ENCODE measurements at regions not wholly inside any gene's neighbourhood (a gene's known extent, or its start where the extent isn't known, plus 50 kb on each side); places are given as distances from the start of the nearest gene placed in this dataset.

GRCh38 chr2:200746301-200746700 lies 65.4 kb upstream of the BZW1 start:
- no peak overlapping the region for H3K4me2 ChIP-seq (ENCODE audit: low read length)
- FAIRE-seq = no peak
- Mint-ChIP-seq H3K27me3 (ENCODE audit: low read depth, unreplicated experiment) (peaks cover 20% of the 10 kb centered on the region), H3K4me3 (ENCODE audit: unreplicated experiment) (no peak overlapping the region), H3K4me1 (ENCODE audit: low read depth, unreplicated experiment) (peaks cover 32% of the 10 kb centered on the region), H3K36me3 (ENCODE audit: low read depth, unreplicated experiment) (no peaks in the 10 kb centered on the region), H3K27ac (ENCODE audit: unreplicated experiment) (no peak overlapping the region), H3K9me3 (ENCODE audit: unreplicated experiment) (no peaks in the 10 kb centered on the region)
- no peaks in the 10 kb centered on the region for H3K27me3 ChIP-seq (ENCODE audit: insufficient read depth, low read length)
- H3K27ac ChIP-seq (ENCODE audit: low read depth, low read length) = no peak overlapping the region
- TF ChIP-seq EZH2 (IDR thresholded peaks at IDR 0.05; ENCODE audit: insufficient read depth, low read length) (no peak), CTCF (IDR thresholded peaks at IDR 0.05; ENCODE audit: insufficient read depth, low read depth, low read length) (no peak)
- H4K20me1 ChIP-seq (ENCODE audit: insufficient read depth, low read length) = no peaks in the 10 kb centered on the region
- H3K4me3 ChIP-seq (ENCODE audit: insufficient read depth, low read depth, low read length) = no peak overlapping the region
- H3K9me3 ChIP-seq (ENCODE audit: insufficient read depth, low read depth, low read length) = no peaks in the 10 kb centered on the region
- H3K4me1 ChIP-seq (ENCODE audit: insufficient read depth, low read length) = peaks cover 19% of the 10 kb centered on the region
- no peak overlapping the region for H3K9ac ChIP-seq (ENCODE audit: low read length)
- H3K79me2 ChIP-seq (ENCODE audit: insufficient read depth, low read length) = no peaks in the 10 kb centered on the region
- no peaks in the 10 kb centered on the region for H3K36me3 ChIP-seq (ENCODE audit: insufficient read depth, low read length)
- no peak overlapping the region for H2AFZ ChIP-seq (ENCODE audit: low read depth, low read length)
- DNase-seq (ENCODE audit: low read depth) = no peak

GRCh38 chr2:200747668-200748618 lies 63.8 kb upstream of the BZW1 start:
- H3K4me3 ChIP-seq (ENCODE audit: insufficient read depth, low read depth, low read length) = peak overlapping the region; percentile 30
- Mint-ChIP-seq H3K4me3 (ENCODE audit: unreplicated experiment) (peak overlapping the region; percentile 30), H3K4me1 (ENCODE audit: low read depth, unreplicated experiment) (peaks cover 29% of the 10 kb centered on the region), H3K36me3 (ENCODE audit: low read depth, unreplicated experiment) (peaks cover 1% of the 10 kb centered on the region), H3K9me3 (ENCODE audit: unreplicated experiment) (no peaks in the 10 kb centered on the region), H3K27ac (ENCODE audit: unreplicated experiment) (peak overlapping the region; percentile 94), H3K27me3 (ENCODE audit: low read depth, unreplicated experiment) (peaks cover 10% of the 10 kb centered on the region)
- peak overlapping the region; percentile 91 for H3K27ac ChIP-seq (ENCODE audit: low read depth, low read length)
- H4K20me1 ChIP-seq (ENCODE audit: insufficient read depth, low read length) = no peaks in the 10 kb centered on the region
- peaks cover 19% of the 10 kb centered on the region for H3K4me1 ChIP-seq (ENCODE audit: insufficient read depth, low read length)
- H3K4me2 ChIP-seq (ENCODE audit: low read length) = peak overlapping the region; percentile 76
- TF ChIP-seq CTCF (IDR thresholded peaks at IDR 0.05; ENCODE audit: insufficient read depth, low read depth, low read length) (no peak), EZH2 (IDR thresholded peaks at IDR 0.05; ENCODE audit: insufficient read depth, low read length) (no peak)
- H3K36me3 ChIP-seq (ENCODE audit: insufficient read depth, low read length) = no peaks in the 10 kb centered on the region
- H3K9me3 ChIP-seq (ENCODE audit: insufficient read depth, low read depth, low read length) = no peaks in the 10 kb centered on the region
- peak overlapping the region; percentile 78 for H3K9ac ChIP-seq (ENCODE audit: low read length)
- no peaks in the 10 kb centered on the region for H3K27me3 ChIP-seq (ENCODE audit: insufficient read depth, low read length)
- FAIRE-seq (peak; percentile 85), DNase-seq (ENCODE audit: low read depth) (peak; percentile 98)
- no peaks in the 10 kb centered on the region for H3K79me2 ChIP-seq (ENCODE audit: insufficient read depth, low read length)
- peak overlapping the region; percentile 77 for H2AFZ ChIP-seq (ENCODE audit: low read depth, low read length)

DNA sequence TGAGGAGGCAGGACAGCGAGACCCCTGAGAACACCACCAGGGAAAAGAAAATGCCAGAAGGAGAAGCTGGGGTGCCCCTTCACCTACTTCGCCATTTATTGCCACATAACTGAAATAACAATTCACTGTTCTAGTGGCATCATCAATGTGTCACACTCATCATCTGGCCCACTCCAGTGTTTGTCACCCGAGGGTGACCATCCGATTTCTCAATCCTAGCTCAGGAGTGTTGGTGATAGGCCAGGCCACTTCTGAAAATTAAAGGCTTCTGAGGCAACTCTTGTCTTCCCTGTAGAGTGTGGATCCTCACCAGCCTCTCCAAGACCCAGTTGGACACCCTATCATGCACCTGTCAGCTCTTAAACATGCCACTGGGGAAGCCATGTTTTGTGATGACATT lies 62.9 kb upstream of the BZW1 start:
- Mint-ChIP-seq H3K27me3 (ENCODE audit: low read depth, unreplicated experiment) (peaks cover 6% of the 10 kb centered on the region), H3K4me3 (ENCODE audit: unreplicated experiment) (no peak overlapping the region), H3K9me3 (ENCODE audit: unreplicated experiment) (no peaks in the 10 kb centered on the region), H3K27ac (ENCODE audit: unreplicated experiment) (peak overlapping the region; percentile 94), H3K4me1 (ENCODE audit: low read depth, unreplicated experiment) (peaks cover 29% of the 10 kb centered on the region), H3K36me3 (ENCODE audit: low read depth, unreplicated experiment) (peaks cover 1% of the 10 kb centered on the region)
- DNase-seq (ENCODE audit: low read depth) (no peak), FAIRE-seq (no peak)
- Histone ChIP-seq H3K79me2 (ENCODE audit: insufficient read depth, low read length) (no peaks in the 10 kb centered on the region), H3K27me3 (ENCODE audit: insufficient read depth, low read length) (no peaks in the 10 kb centered on the region), H3K27ac (ENCODE audit: low read depth, low read length) (peak overlapping the region; percentile 91), H3K4me1 (ENCODE audit: insufficient read depth, low read length) (peaks cover 19% of the 10 kb centered on the region), H3K9ac (ENCODE audit: low read length) (peak overlapping the region; percentile 78), H3K4me2 (ENCODE audit: low read length) (peak overlapping the region; percentile 76), H2AFZ (ENCODE audit: low read depth, low read length) (no peak overlapping the region), H3K4me3 (ENCODE audit: insufficient read depth, low read depth, low read length) (no peak overlapping the region), H3K9me3 (ENCODE audit: insufficient read depth, low read depth, low read length) (no peaks in the 10 kb centered on the region), H3K36me3 (ENCODE audit: insufficient read depth, low read length) (no peaks in the 10 kb centered on the region), H4K20me1 (ENCODE audit: insufficient read depth, low read length) (no peaks in the 10 kb centered on the region)
- TF ChIP-seq CTCF (IDR thresholded peaks at IDR 0.05; ENCODE audit: insufficient read depth, low read depth, low read length) = no peak
- TF ChIP-seq EZH2 (IDR thresholded peaks at IDR 0.05; ENCODE audit: insufficient read depth, low read length) = no peak

All from astrocyte (in vitro differentiated cells and primary cell).